HepG2 (cell line): ENCODE measurements at regions not wholly inside any gene's neighbourhood (a gene's known extent, or its start where the extent isn't known, plus 50 kb on each side); places are given as distances from the start of the nearest gene placed in this dataset.
"Not testable (repeated sequence)": the region's sequence is repeated elsewhere in the genome, so short reads cannot be mapped to it uniquely, and the experiment has no call there.

Experiments
- ATAC-seq: fragments of 200-7000 bp; cut with Tn5 transposase; 3 replicates; pipeline ENCODE4 v1.9.1; 2020; ENCODE audit warnings: mild to moderate bottlenecking, moderate library complexity
- BruUV-seq: library from RNA; stranded (reverse); fragments of 400-500 nt; replicated peaks from 2 replicates; lab custom pipeline; 2021; lab: Mats Ljungman, UMichigan
- CTCF ChIA-PET: fragments of 300-600 bp; formaldehyde crosslinking; extraction: SDS; loops from one replicate; lab custom pipeline; 2021; ENCODE audit warnings: low total read pairs, inconsistent platforms, low intra/inter-chr PET ratio; lab: Yijun Ruan, JAX
- POLR2A ChIA-PET: fragments of 350-600 bp; sonication (Branson Sonifier 250); formaldehyde crosslinking; loops from one replicate; lab custom pipeline; 2020; ENCODE audit warnings: antibody characterized with exemption, inconsistent platforms; lab: Yijun Ruan, JAX
- DNase-seq: peaks from one replicate; pipeline ENCODE4 v3.0.0-alpha.2; 2015; ENCODE audit warnings: low spot score
- FAIRE-seq: peaks from 3 replicates; lab custom pipeline; 2011; peaks lifted over from hg19 to GRCh38; lab: Jason Lieb, UNC
- H2AFZ ChIP-seq: one replicate; pipeline ENCODE4 v1.6.1; 2011; ENCODE audit warnings: low read length, inconsistent platforms
- H3K27ac ChIP-seq: fragments of 300-600 bp; 3 replicates; pipeline ENCODE4 v1.8.0; 2011; ENCODE audit warnings: mixed run types, mild to moderate bottlenecking, mixed read lengths, low read length, inconsistent platforms; ENCODE audit not compliant: insufficient read depth; ENCODE audit errors: extremely low read length
- H3K27me3 ChIP-seq, 2 experiments: fragments of 200-600 bp in 1 of 2; 2 replicates in 1 of 2; 3 replicates in 1 of 2; pipeline versions ENCODE4 v1.6.0 to v1.8.0; 2011; ENCODE audit warnings: low read length in 2 of 2, mild to moderate bottlenecking in 2 of 2, moderate library complexity in 2 of 2, inconsistent platforms in 1 of 2; ENCODE audit not compliant: insufficient read depth in 2 of 2, control insufficient read depth in 1 of 2
- H3K36me3 ChIP-seq, 2 experiments: fragments of 200-600 bp in 1 of 2; replicated peaks in 1 of 2; 2 replicates in 1 of 2; 3 replicates in 1 of 2; pipeline versions ENCODE4 v1.5.1 to v1.8.0; 2011; ENCODE audit warnings: low read length in 2 of 2, inconsistent platforms in 1 of 2; ENCODE audit not compliant: insufficient read depth in 2 of 2, control insufficient read depth in 1 of 2
- H3K4me1 ChIP-seq: 2 replicates; pipeline ENCODE4 v1.5.1; 2012; ENCODE audit warnings: low read length, inconsistent platforms; ENCODE audit not compliant: insufficient read depth
- H3K4me2 ChIP-seq: 2 replicates; pipeline ENCODE4 v1.6.0; 2011; ENCODE audit warnings: low read depth, low read length, inconsistent platforms
- H3K4me3 ChIP-seq, 3 experiments: fragments of 200-600 bp in 1 of 3; sonication (generic), shearing (Covaris generic) in 1 of 3; replicated peaks in 1 of 3; 2 replicates each; pipeline ENCODE4 v1.5.1; 2011 to 2016; ENCODE audit warnings: low read length in 3 of 3, inconsistent platforms in 2 of 3, low read depth in 2 of 3, mild to moderate bottlenecking in 2 of 3, control low read depth in 1 of 3, mixed read lengths in 1 of 3; ENCODE audit not compliant: insufficient read depth in 1 of 3
- H3K79me2 ChIP-seq: one replicate; pipeline ENCODE4 v1.6.1; 2011; ENCODE audit warnings: low read length, inconsistent platforms; ENCODE audit not compliant: insufficient read depth
- H3K9ac ChIP-seq: 2 replicates; pipeline ENCODE4 v1.6.0; 2011; ENCODE audit warnings: mild to moderate bottlenecking, low read depth, low read length, inconsistent platforms; ENCODE audit not compliant: insufficient read depth
- H3K9me3 ChIP-seq: 2 replicates; pipeline ENCODE4 v1.5.1; 2012; ENCODE audit warnings: mild to moderate bottlenecking, low read length
- H4K20me1 ChIP-seq: 2 replicates; pipeline ENCODE4 v1.6.0; 2011; ENCODE audit warnings: inconsistent platforms, mild to moderate bottlenecking, low read length, moderate library complexity; ENCODE audit not compliant: insufficient read depth
- WGBS: methylation state at CpG from one replicate; pipeline ENCODE4 v1.1.6; 2017; ENCODE audit warnings: low lambda C conversion rate; 5-methylcytosine and 5-hydroxymethylcytosine counted together
- in situ Hi-C: cut with HindIII; loops from 2 replicates; pipeline ENCODE4 v1.10.0; 2017; ENCODE audit warnings: low pct_unique_long_range_greater_than_20kb; ENCODE audit not compliant: extremely low pct_ligation_motif_present
- intact Hi-C: fragments of 100-400 bp; cut with micrococcal nuclease; formaldehyde crosslinking; loops from one replicate; pipeline ENCODE4 v1.10.0; 2022; ENCODE audit not compliant: unreplicated experiment
- TF ChIP-seq, protein P1 (sequence below): sonication (generic); formaldehyde crosslinking; IDR thresholded peaks from 2 replicates; pipeline ENCODE4 v1.5.0; 2020; ENCODE audit warnings: mild to moderate bottlenecking, missing genetic modification reagents, moderate library complexity

DNA sequence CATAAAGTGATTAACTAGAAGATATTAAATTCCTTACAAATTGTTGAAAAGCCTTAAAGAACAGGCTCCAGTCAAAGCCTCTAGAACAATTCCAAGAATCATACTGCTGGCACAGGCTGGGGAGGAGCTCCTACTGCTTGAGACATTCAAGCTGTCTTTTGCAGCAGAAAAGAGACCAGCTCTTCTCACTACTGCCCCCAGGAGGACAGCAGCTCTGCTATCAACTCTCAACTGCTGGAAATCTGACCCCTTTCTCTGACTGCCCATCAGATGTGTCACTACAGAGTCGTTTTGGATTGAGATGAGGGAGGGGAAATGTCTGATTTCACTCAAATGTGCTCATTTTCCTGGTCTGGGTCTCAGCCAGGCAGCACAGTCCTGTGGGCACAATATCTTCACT lies 421.0 kb downstream of the RPIA start:
- in situ Hi-C loops, H3K27me3 ChIP-seq, CTCF ChIA-PET, H3K9me3 ChIP-seq, BruUV-seq, H3K79me2 ChIP-seq, intact Hi-C loops, H3K27ac ChIP-seq, POLR2A ChIA-PET, H3K36me3 ChIP-seq, H3K9ac ChIP-seq, H2AFZ ChIP-seq, H3K4me1 ChIP-seq, H4K20me1 ChIP-seq, H3K4me2 ChIP-seq, H3K4me3 ChIP-seq: not testable (repeated sequence)
- FAIRE-seq (peak; percentile 51), ATAC-seq (peak; percentile 82), DNase-seq (peak; percentile 3)
- WGBS, result 0% methylated on average over 1 of the region's 1 CpG
- TF ChIP-seq, protein P1, sequence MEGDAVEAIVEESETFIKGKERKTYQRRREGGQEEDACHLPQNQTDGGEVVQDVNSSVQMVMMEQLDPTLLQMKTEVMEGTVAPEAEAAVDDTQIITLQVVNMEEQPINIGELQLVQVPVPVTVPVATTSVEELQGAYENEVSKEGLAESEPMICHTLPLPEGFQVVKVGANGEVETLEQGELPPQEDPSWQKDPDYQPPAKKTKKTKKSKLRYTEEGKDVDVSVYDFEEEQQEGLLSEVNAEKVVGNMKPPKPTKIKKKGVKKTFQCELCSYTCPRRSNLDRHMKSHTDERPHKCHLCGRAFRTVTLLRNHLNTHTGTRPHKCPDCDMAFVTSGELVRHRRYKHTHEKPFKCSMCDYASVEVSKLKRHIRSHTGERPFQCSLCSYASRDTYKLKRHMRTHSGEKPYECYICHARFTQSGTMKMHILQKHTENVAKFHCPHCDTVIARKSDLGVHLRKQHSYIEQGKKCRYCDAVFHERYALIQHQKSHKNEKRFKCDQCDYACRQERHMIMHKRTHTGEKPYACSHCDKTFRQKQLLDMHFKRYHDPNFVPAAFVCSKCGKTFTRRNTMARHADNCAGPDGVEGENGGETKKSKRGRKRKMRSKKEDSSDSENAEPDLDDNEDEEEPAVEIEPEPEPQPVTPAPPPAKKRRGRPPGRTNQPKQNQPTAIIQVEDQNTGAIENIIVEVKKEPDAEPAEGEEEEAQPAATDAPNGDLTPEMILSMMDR, result peak; percentile 29

DNA sequence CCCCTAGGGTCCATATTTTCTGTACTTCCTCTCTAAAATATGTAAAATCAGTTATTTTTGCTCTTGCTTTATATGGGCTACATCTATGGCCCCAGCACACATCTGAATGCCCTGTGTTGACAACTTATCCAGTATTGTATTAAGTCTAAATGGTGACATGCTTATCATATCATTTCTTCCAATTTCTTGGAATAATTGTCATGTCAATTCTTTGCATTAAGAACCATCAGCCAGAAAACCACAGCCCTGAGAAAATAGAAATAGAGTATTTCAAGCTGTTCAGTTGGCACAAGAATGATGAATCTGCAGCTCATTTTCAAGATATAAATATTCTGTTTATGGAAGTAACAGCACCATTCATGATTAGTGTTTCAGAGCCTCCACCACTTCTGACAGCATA lies 421.8 kb downstream of the RPIA start:
- FAIRE-seq, POLR2A ChIA-PET, H2AFZ ChIP-seq, H3K4me1 ChIP-seq, in situ Hi-C loops, H3K9me3 ChIP-seq, H3K9ac ChIP-seq, intact Hi-C loops, H3K27ac ChIP-seq, H3K4me2 ChIP-seq, H3K27me3 ChIP-seq, ATAC-seq, H3K36me3 ChIP-seq, H3K79me2 ChIP-seq, BruUV-seq, CTCF ChIA-PET, DNase-seq, H3K4me3 ChIP-seq, H4K20me1 ChIP-seq: not testable (repeated sequence)

DNA sequence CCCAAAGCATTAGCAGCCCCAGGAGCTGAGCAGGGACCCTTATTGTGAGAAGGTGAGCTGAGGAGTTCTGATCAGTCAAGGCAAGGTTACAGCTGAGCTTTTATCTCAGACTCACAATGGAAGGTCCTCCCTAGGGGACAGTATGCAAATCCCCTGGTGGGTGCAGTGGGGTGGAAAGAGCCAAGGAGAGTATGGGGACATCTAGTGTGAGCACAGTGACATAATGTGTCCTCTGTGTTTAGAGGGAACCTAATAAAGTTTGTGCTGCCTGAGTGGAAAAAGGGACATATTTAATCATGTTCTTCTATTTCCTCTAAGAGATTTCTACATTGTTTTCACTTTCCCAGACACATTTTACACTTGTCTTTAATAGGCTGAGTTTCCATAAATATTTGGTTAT lies 438.0 kb downstream of the RPIA start:
- H3K27me3 ChIP-seq, H3K4me2 ChIP-seq, H2AFZ ChIP-seq, H3K9ac ChIP-seq, H3K79me2 ChIP-seq, FAIRE-seq, H3K36me3 ChIP-seq, H3K4me1 ChIP-seq, DNase-seq, H4K20me1 ChIP-seq, intact Hi-C loops, CTCF ChIA-PET, H3K4me3 ChIP-seq, BruUV-seq, H3K27ac ChIP-seq, ATAC-seq, H3K9me3 ChIP-seq, POLR2A ChIA-PET: not testable (repeated sequence)
- in situ Hi-C loops, result loop anchor here (25.0 kb wide), 1 partner anchor 217 kb away; no protein-coding TSS in a partner anchor

DNA sequence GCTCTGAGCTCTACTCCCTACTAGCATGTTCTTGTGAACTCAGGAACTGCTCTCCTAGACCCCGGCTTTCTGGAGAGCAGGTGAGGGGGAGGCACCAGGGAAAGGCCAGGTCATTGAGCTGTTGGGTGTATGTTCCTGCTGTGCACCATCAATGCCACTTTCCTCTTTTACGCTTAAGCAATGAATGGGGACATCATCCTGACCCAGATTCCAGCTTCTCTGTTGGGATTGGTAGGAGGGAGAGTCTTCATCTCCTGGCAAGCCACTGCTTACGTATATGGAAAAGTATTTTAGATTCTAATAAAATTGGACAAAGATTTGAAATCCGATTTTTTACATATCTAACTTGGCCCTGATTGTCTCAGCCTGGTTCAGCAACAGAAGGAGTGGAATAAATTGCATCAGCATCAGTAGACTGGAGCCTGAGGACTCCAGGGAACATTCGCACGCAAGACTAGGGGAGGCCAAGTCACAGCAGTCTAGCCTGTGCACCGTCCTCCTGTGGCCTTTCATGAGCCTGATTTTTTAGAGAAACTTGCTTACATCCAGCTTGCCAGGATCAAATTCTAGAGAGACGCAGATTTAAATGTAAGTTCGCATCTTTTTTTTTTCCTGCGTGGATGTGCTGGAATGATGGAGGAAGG lies 439.3 kb downstream of the RPIA start:
- CTCF ChIA-PET, H3K9ac ChIP-seq, H3K4me3 ChIP-seq: not testable (repeated sequence)

More for the DNA sequence above, 439.3 kb downstream of the RPIA start:
- ATAC-seq, H3K9me3 ChIP-seq, H4K20me1 ChIP-seq, H3K4me2 ChIP-seq, POLR2A ChIA-PET, H3K36me3 ChIP-seq, H3K79me2 ChIP-seq, H2AFZ ChIP-seq, intact Hi-C loops, FAIRE-seq, H3K27me3 ChIP-seq, H3K4me1 ChIP-seq, DNase-seq, BruUV-seq, H3K27ac ChIP-seq: not testable (repeated sequence)
- in situ Hi-C loops, result loop anchor here (25.0 kb wide), 1 partner anchor 218 kb away; no protein-coding TSS in a partner anchor
- whole genome bisulfite sequencing, result 36% methylated on average over 10 of the region's 10 CpGs
